ENCODE measurements at regions not wholly inside any gene's neighbourhood (a gene's known extent, or its start where the extent isn't known, plus 50 kb on each side); places are given as distances from the start of the nearest gene placed in this dataset.

GRCh38 chr12:23423097-23423687 lies 526.3 kb downstream of the SOX5 start:
- no peak overlapping the region for H3K4me3 ChIP-seq (ENCODE audit: low read depth, low read length)
- WGBS, result 88% methylated on average over 5 of the region's 5 CpGs
- DNase-seq (ENCODE audit: extremely low spot score), result no peak
- no peaks in the 10 kb centered on the region for H3K4me1 ChIP-seq (ENCODE audit: insufficient read depth)
- H3K36me3 ChIP-seq (ENCODE audit: insufficient read depth), result no peaks in the 10 kb centered on the region
- H3K27ac ChIP-seq (ENCODE audit: low read depth), result no peak overlapping the region

GRCh38 chr12:23423796-23424195 lies 525.7 kb downstream of the SOX5 start:
- Histone ChIP-seq H3K36me3 (ENCODE audit: insufficient read depth) (no peaks in the 10 kb centered on the region), H3K4me3 (ENCODE audit: low read depth, low read length) (no peak overlapping the region), H3K27ac (ENCODE audit: low read depth) (no peak overlapping the region), H3K4me1 (ENCODE audit: insufficient read depth) (no peaks in the 10 kb centered on the region)
- DNase-seq (ENCODE audit: extremely low spot score), result no peak
- WGBS, result 52% methylated on average over 2 of the region's 2 CpGs

GRCh38 chr12:23424685-23425084 lies 524.8 kb downstream of the SOX5 start:
- no peaks in the 10 kb centered on the region for H3K4me1 ChIP-seq (ENCODE audit: insufficient read depth)
- no peak overlapping the region for H3K4me3 ChIP-seq (ENCODE audit: low read depth, low read length)
- WGBS, result 93% methylated on average over 9 of the region's 9 CpGs
- H3K36me3 ChIP-seq (ENCODE audit: insufficient read depth), result no peaks in the 10 kb centered on the region
- no peak for DNase-seq (ENCODE audit: extremely low spot score)
- H3K27ac ChIP-seq (ENCODE audit: low read depth), result no peak overlapping the region

GRCh38 chr12:23426328-23426727 lies 523.1 kb downstream of the SOX5 start:
- 89% methylated on average over 6 of the region's 6 CpGs for WGBS

GRCh38 chr12:23428758-23429157 lies 520.7 kb downstream of the SOX5 start:
- Histone ChIP-seq H3K36me3 (ENCODE audit: insufficient read depth) (no peaks in the 10 kb centered on the region), H3K4me1 (ENCODE audit: insufficient read depth) (no peaks in the 10 kb centered on the region), H3K27ac (ENCODE audit: low read depth) (no peak overlapping the region), H3K4me3 (ENCODE audit: low read depth, low read length) (no peak overlapping the region)
- 85% methylated on average over 6 of the region's 6 CpGs for WGBS
- no peak for DNase-seq (ENCODE audit: extremely low spot score)

More at GRCh38 chr12:23426328-23426727, 523.1 kb downstream of the SOX5 start:
- H3K27ac ChIP-seq (ENCODE audit: low read depth), result no peak overlapping the region
- no peaks in the 10 kb centered on the region for H3K36me3 ChIP-seq (ENCODE audit: insufficient read depth)
- no peak for DNase-seq (ENCODE audit: extremely low spot score)
- no peak overlapping the region for H3K4me3 ChIP-seq (ENCODE audit: low read depth, low read length)
- H3K4me1 ChIP-seq (ENCODE audit: insufficient read depth), result no peaks in the 10 kb centered on the region

- H3K4me1 ChIP-seq (ENCODE audit: insufficient read depth), result no peaks in the 10 kb centered on the region
- no peak for DNase-seq (ENCODE audit: extremely low spot score)
- no peak overlapping the region for H3K27ac ChIP-seq (ENCODE audit: low read depth)
- H3K4me3 ChIP-seq (ENCODE audit: low read depth, low read length), result no peak overlapping the region
- WGBS, result 92% methylated on average over 1 of the region's 1 CpG
- no peaks in the 10 kb centered on the region for H3K36me3 ChIP-seq (ENCODE audit: insufficient read depth)
These were observed 518.5 kb downstream of the SOX5 start for GRCh38 chr12:23431006-23431405.

- Histone ChIP-seq H3K27ac (ENCODE audit: low read depth) (no peak overlapping the region), H3K36me3 (ENCODE audit: insufficient read depth) (no peaks in the 10 kb centered on the region), H3K4me3 (ENCODE audit: low read depth, low read length) (no peak overlapping the region), H3K4me1 (ENCODE audit: insufficient read depth) (no peaks in the 10 kb centered on the region)
- no peak for DNase-seq (ENCODE audit: extremely low spot score)
These were observed 516.3 kb downstream of the SOX5 start for GRCh38 chr12:23433121-23433520.

GRCh38 chr12:23434154-23434553 lies 515.3 kb downstream of the SOX5 start:
- 90% methylated on average over 2 of the region's 2 CpGs for WGBS
- Histone ChIP-seq H3K4me1 (ENCODE audit: insufficient read depth) (no peaks in the 10 kb centered on the region), H3K27ac (ENCODE audit: low read depth) (no peak overlapping the region), H3K36me3 (ENCODE audit: insufficient read depth) (no peaks in the 10 kb centered on the region), H3K4me3 (ENCODE audit: low read depth, low read length) (no peak overlapping the region)
- DNase-seq (ENCODE audit: extremely low spot score), result no peak

- 48% methylated on average over 3 of the region's 3 CpGs for WGBS
These were observed 502.7 kb downstream of the SOX5 start for GRCh38 chr12:23446746-23447145.

GRCh38 chr12:23450810-23451209 lies 498.7 kb downstream of the SOX5 start:
- Histone ChIP-seq H3K36me3 (ENCODE audit: insufficient read depth) (no peaks in the 10 kb centered on the region), H3K4me3 (ENCODE audit: low read depth, low read length) (no peak overlapping the region), H3K27ac (ENCODE audit: low read depth) (no peak overlapping the region), H3K4me1 (ENCODE audit: insufficient read depth) (no peaks in the 10 kb centered on the region)
- 94% methylated on average over 1 of the region's 1 CpG for WGBS
- DNase-seq (ENCODE audit: extremely low spot score), result no peak

More at GRCh38 chr12:23446746-23447145, 502.7 kb downstream of the SOX5 start:
- H3K4me3 ChIP-seq (ENCODE audit: low read depth, low read length), result no peak overlapping the region
- no peak for DNase-seq (ENCODE audit: extremely low spot score)
- no peaks in the 10 kb centered on the region for H3K36me3 ChIP-seq (ENCODE audit: insufficient read depth)
- H3K4me1 ChIP-seq (ENCODE audit: insufficient read depth), result no peaks in the 10 kb centered on the region
- H3K27ac ChIP-seq (ENCODE audit: low read depth), result no peak overlapping the region

- Histone ChIP-seq H3K36me3 (ENCODE audit: insufficient read depth) (no peaks in the 10 kb centered on the region), H3K4me1 (ENCODE audit: insufficient read depth) (no peaks in the 10 kb centered on the region), H3K4me3 (ENCODE audit: low read depth, low read length) (no peak overlapping the region), H3K27ac (ENCODE audit: low read depth) (no peak overlapping the region)
- no peak for DNase-seq (ENCODE audit: extremely low spot score)
- 90% methylated on average over 2 of the region's 2 CpGs for WGBS
These were observed 494.2 kb downstream of the SOX5 start for GRCh38 chr12:23455283-23455682.

- no peak overlapping the region for H3K27ac ChIP-seq (ENCODE audit: low read depth)
- no peak overlapping the region for H3K4me3 ChIP-seq (ENCODE audit: low read depth, low read length)
- H3K4me1 ChIP-seq (ENCODE audit: insufficient read depth), result no peaks in the 10 kb centered on the region
- H3K36me3 ChIP-seq (ENCODE audit: insufficient read depth), result no peaks in the 10 kb centered on the region
- DNase-seq (ENCODE audit: extremely low spot score), result no peak
- WGBS, result 93% methylated on average over 2 of the region's 2 CpGs
These were observed 490.8 kb downstream of the SOX5 start for GRCh38 chr12:23458640-23459039.

- no peak overlapping the region for H3K27ac ChIP-seq (ENCODE audit: low read depth)
- WGBS, result 90% methylated on average over 3 of the region's 3 CpGs
- no peaks in the 10 kb centered on the region for H3K4me1 ChIP-seq (ENCODE audit: insufficient read depth)
- no peaks in the 10 kb centered on the region for H3K36me3 ChIP-seq (ENCODE audit: insufficient read depth)
- H3K4me3 ChIP-seq (ENCODE audit: low read depth, low read length), result no peak overlapping the region
- no peak for DNase-seq (ENCODE audit: extremely low spot score)
These were observed 486.9 kb downstream of the SOX5 start for GRCh38 chr12:23462546-23462945.

- Histone ChIP-seq H3K4me3 (ENCODE audit: low read depth, low read length) (no peak overlapping the region), H3K4me1 (ENCODE audit: insufficient read depth) (no peaks in the 10 kb centered on the region), H3K36me3 (ENCODE audit: insufficient read depth) (no peaks in the 10 kb centered on the region), H3K27ac (ENCODE audit: low read depth) (no peak overlapping the region)
- WGBS, result 88% methylated on average over 1 of the region's 1 CpG
- DNase-seq (ENCODE audit: extremely low spot score), result no peak
These were observed 486.3 kb downstream of the SOX5 start for GRCh38 chr12:23463172-23463571.

- no peaks in the 10 kb centered on the region for H3K4me1 ChIP-seq (ENCODE audit: insufficient read depth)
- H3K27ac ChIP-seq (ENCODE audit: low read depth), result no peak overlapping the region
- DNase-seq (ENCODE audit: extremely low spot score), result no peak
- 90% methylated on average over 4 of the region's 4 CpGs for WGBS
- no peaks in the 10 kb centered on the region for H3K36me3 ChIP-seq (ENCODE audit: insufficient read depth)
- H3K4me3 ChIP-seq (ENCODE audit: low read depth, low read length), result no peak overlapping the region
These were observed 485.1 kb downstream of the SOX5 start for GRCh38 chr12:23464241-23464812.
